Ascending aorta (tissue), 2 donors: ENCODE measurements at regions not wholly inside any gene's neighbourhood (a gene's known extent, or its start where the extent isn't known, plus 50 kb on each side); places are given as distances from the start of the nearest gene placed in this dataset.

Source experiments
- DNase-seq, 2 donors: peaks; one replicate each; pipeline ENCODE4 v3.0.0-alpha.2; 2019; ENCODE audit warnings: low spot score in 2 of 2
- H3K27ac ChIP-seq, 2 donors: fragments of 200-600 bp; sonication (generic); one replicate each; pipeline ENCODE4 v1.5.1; 2016 to 2017; ENCODE audit warnings: mild to moderate bottlenecking in 1 of 2
- H3K27me3 ChIP-seq: fragments of 200-600 bp; sonication (generic); one replicate; pipeline ENCODE4 v1.5.1; 2017
- H3K36me3 ChIP-seq, 2 donors: fragments of 200-600 bp; sonication (generic); one replicate each; pipeline ENCODE4 v1.5.1; 2016
- H3K4me1 ChIP-seq, 2 donors: fragments of 200-600 bp; sonication (generic); one replicate each; pipeline ENCODE4 v1.5.1; 2016 to 2017; ENCODE audit warnings: mild to moderate bottlenecking in 1 of 2
- H3K4me3 ChIP-seq, 2 donors: fragments of 200-600 bp; sonication (generic); one replicate each; pipeline ENCODE4 v1.5.1; 2016 to 2017; ENCODE audit warnings: mild to moderate bottlenecking in 1 of 2
- H3K9me3 ChIP-seq, 2 donors: fragments of 200-600 bp; sonication (generic); one replicate each; pipeline ENCODE4 v1.5.1; 2016
- intact Hi-C: fragments of 100-400 bp; cut with DNase I; formaldehyde crosslinking; loops from one replicate; pipeline ENCODE4 v1.15.1; 2023
- TF ChIP-seq, protein P1 (sequence below), 3 experiments: fragments of 200-600 bp in 2 of 3; fragments of 450-650 bp in 1 of 3; sonication (generic) in 2 of 3; IDR thresholded peaks; one replicate each; pipeline ENCODE4 v1.5.1; 2016 to 2019; ENCODE audit warnings: antibody characterized with exemption in 3 of 3, mild to moderate bottlenecking in 1 of 3, moderate library complexity in 1 of 3

DNA sequence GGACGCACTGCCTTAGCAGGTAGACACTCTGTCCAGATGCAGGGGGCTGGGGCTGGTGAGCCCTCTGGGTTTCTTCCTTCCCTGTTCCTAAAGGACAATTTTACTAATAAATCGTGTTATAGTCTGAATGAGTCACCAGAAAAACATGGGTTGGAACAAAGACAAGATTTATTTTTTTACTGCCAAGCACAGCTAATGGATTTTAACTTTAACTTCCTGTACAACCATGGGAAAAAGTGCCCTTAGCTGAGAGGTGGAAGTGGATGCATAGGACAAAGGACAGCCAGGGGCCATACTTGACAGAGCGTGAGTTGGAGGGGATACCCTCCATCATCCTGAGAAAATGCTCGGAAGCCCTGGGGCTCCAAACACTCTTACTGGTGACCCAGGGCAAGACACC, 300.7 kb downstream of the MSX2 start:
- H3K4me1 ChIP-seq = no peaks in the 10 kb centered on the region
- no peak for DNase-seq
- no peak overlapping the region for H3K4me3 ChIP-seq
- H3K9me3 ChIP-seq = peaks cover 0 to 11% of the 10 kb centered on the region in 2 donors
- H3K27me3 ChIP-seq = no peaks in the 10 kb centered on the region
- no peaks in the 10 kb centered on the region for H3K36me3 ChIP-seq
- TF ChIP-seq, protein P1, sequence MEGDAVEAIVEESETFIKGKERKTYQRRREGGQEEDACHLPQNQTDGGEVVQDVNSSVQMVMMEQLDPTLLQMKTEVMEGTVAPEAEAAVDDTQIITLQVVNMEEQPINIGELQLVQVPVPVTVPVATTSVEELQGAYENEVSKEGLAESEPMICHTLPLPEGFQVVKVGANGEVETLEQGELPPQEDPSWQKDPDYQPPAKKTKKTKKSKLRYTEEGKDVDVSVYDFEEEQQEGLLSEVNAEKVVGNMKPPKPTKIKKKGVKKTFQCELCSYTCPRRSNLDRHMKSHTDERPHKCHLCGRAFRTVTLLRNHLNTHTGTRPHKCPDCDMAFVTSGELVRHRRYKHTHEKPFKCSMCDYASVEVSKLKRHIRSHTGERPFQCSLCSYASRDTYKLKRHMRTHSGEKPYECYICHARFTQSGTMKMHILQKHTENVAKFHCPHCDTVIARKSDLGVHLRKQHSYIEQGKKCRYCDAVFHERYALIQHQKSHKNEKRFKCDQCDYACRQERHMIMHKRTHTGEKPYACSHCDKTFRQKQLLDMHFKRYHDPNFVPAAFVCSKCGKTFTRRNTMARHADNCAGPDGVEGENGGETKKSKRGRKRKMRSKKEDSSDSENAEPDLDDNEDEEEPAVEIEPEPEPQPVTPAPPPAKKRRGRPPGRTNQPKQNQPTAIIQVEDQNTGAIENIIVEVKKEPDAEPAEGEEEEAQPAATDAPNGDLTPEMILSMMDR (IDR thresholded peaks at IDR 0.05) = no peak
- peak overlapping the region in 1 of 2 donors; percentile 66 for H3K27ac ChIP-seq
- intact Hi-C loops = no loop called here

DNA sequence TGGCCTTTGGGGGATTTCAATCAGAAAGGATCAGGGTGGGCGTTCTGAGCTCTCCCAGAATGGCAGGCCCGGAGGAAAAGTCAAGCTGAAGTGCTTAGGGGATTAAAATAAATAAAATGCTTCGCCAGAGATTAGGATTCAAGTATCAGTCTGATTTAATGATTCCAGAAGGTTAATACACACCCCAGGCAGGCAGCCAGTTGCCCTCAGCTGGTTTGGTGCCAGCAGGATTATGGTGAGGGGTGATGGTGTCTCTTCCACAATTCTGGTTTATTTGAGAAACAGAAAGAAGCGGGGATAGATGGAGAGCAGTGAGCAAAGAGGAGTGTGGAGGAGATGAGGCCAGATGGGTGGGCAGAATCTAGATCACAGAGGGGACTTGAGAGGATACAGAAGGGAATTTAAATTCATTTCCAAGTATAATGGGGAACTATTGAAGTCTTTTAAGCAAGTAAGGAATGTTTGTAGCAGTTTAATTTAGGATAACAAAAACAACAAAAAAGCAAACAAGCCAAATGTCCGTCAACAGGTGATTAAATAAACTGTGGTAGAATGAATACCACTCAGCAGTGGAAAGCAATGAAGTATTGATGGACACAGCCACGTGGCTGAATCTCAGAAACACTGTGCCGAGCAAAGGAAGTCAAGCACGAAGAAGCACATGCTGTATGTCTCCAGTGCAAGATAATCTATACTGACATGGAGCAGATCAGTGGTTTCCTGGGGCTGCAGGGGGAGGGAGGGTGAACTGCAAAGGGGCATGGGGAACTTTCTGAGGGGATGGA, 297.7 kb downstream of the MSX2 start:
- TF ChIP-seq, protein P1 (IDR thresholded peaks at IDR 0.05) = no peak
- Histone ChIP-seq H3K27ac (no peak overlapping the region), H3K4me3 (no peak overlapping the region), H3K36me3 (no peaks in the 10 kb centered on the region), H3K4me1 (no peaks in the 10 kb centered on the region), H3K9me3 (peaks cover 0 to 11% of the 10 kb centered on the region in 2 donors), H3K27me3 (no peaks in the 10 kb centered on the region)
- intact Hi-C loops = no loop called here
- DNase-seq = no peak

DNA sequence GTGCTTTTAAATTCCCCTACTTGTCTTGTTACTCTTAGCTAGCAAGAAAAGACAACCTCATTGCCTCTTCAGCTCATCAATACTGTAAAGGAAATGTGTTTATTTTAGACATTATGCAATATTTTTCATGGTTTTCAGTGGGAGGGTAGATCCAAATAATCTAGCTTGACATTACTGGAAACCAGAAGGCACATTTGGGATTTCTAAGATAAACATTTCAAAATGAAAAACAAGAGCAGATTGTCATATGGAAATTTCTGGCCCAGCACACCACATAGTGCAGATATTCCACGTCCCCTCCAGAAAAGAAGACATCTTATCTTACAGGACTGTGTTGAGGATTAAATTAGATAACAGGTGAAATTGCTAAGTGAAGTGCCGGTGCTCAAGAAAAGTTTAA, 296.9 kb downstream of the MSX2 start:
- intact Hi-C loops = no loop called here
- H3K36me3 ChIP-seq = no peaks in the 10 kb centered on the region

DNA sequence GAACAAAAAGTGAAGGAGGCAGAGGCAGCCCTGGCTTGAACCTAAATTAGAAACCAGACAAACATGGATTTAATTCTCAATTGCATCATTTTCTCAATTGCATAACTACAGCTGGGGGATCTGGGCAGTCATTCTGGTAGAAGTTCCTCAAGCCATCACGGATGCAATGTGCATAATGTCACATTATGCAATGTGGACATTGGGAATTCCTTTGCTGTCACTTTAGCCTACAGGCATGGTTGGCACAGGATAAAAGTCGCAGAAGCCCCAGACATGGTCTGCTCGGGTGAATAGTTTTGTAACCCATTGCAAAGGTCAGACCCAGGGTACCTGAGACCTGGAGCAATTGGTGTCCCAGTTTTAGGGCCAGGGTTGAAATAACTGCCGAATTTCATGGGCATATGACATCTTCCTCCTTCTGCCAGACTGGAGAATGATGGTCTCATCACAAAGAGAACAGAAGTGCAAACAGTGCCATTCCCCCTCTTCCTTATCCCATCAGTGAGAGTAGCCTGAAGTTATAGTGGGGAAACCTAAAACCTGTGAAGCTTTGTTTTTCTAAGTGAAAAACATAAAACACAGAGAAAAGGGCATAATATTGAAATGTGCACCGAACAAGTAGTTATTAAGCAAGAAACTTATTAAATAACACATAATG, 290.8 kb downstream of the MSX2 start:
- H3K9me3 ChIP-seq = no peaks in the 10 kb centered on the region
- no peak for DNase-seq
- peaks cover 0 to 2% of the 10 kb centered on the region in 2 donors for H3K4me1 ChIP-seq
- H3K4me3 ChIP-seq = no peak overlapping the region
- TF ChIP-seq, protein P1 (IDR thresholded peaks at IDR 0.05) = no peak
- H3K36me3 ChIP-seq = no peaks in the 10 kb centered on the region
- no peaks in the 10 kb centered on the region for H3K27me3 ChIP-seq
- H3K27ac ChIP-seq = no peak overlapping the region
- intact Hi-C loops = no loop called here

More for the DNA sequence above, 296.9 kb downstream of the MSX2 start:
- Histone ChIP-seq H3K9me3 (peaks cover 0 to 8% of the 10 kb centered on the region in 2 donors), H3K4me3 (no peak overlapping the region), H3K4me1 (no peaks in the 10 kb centered on the region), H3K27me3 (no peaks in the 10 kb centered on the region), H3K27ac (no peak overlapping the region)
- DNase-seq = no peak
- TF ChIP-seq, protein P1 (IDR thresholded peaks at IDR 0.05) = no peak

DNA sequence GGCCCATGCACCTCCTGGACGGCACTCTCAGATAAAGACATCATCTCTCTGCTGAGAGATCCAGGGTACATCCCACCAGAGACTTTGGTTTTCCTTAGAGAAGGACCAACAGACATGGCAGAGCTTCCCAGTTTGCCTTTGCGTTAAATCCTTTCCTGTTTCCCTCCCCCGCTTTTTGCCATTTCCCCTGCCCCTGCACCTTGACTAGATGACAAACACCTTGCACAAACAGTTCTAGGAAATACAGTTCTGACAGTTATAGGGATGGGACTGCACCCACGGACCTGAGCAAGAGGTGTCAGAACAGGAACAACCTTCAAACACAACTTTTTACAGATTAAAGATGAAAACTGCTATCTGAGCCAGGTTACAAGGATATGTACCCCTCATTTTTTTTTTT, 288.9 kb downstream of the MSX2 start:
- Histone ChIP-seq H3K9me3 (no peaks in the 10 kb centered on the region), H3K4me3 (no peak overlapping the region), H3K4me1 (peaks cover 0 to 2% of the 10 kb centered on the region in 2 donors), H3K36me3 (no peaks in the 10 kb centered on the region), H3K27me3 (no peaks in the 10 kb centered on the region), H3K27ac (no peak overlapping the region)
- no peak for DNase-seq
- intact Hi-C loops = no loop called here
- TF ChIP-seq, protein P1 (IDR thresholded peaks at IDR 0.05) = no peak
